Neuronal stem cell (in vitro differentiated cells): ENCODE measurements at regions not wholly inside any gene's neighbourhood (a gene's known extent, or its start where the extent isn't known, plus 50 kb on each side); places are given as distances from the start of the nearest gene placed in this dataset.

Source experiments
- DNase-seq: peaks from one replicate; pipeline ENCODE4 v3.0.0-alpha.2; 2013; ENCODE audit warnings: low spot score
- H2AFZ ChIP-seq: one replicate; pipeline ENCODE4 v1.6.1; 2013; ENCODE audit warnings: mild to moderate bottlenecking, low read length, inconsistent platforms
- H2AK5ac ChIP-seq: 2 replicates; pipeline ENCODE4 v1.6.1; 2013; ENCODE audit warnings: low read depth, mild to moderate bottlenecking, inconsistent platforms, low read length, moderate library complexity, mixed read lengths
- H2BK120ac ChIP-seq: 2 replicates; pipeline ENCODE4 v1.6.1; 2013; ENCODE audit warnings: low read depth, mild to moderate bottlenecking, inconsistent platforms, low read length, moderate library complexity, mixed read lengths
- H2BK12ac ChIP-seq: one replicate; pipeline ENCODE4 v1.6.1; 2013; ENCODE audit warnings: low read length, inconsistent platforms
- H2BK15ac ChIP-seq: 2 replicates; pipeline ENCODE4 v1.6.1; 2013; ENCODE audit warnings: mild to moderate bottlenecking, low read length, inconsistent platforms, mixed read lengths
- H2BK5ac ChIP-seq: one replicate; pipeline ENCODE4 v1.6.1; 2013; ENCODE audit warnings: inconsistent platforms, mild to moderate bottlenecking, low read length, moderate library complexity
- H3K14ac ChIP-seq: one replicate; pipeline ENCODE4 v1.6.1; 2013; ENCODE audit warnings: low read length, inconsistent platforms
- H3K18ac ChIP-seq: 2 replicates; pipeline ENCODE4 v1.6.1; 2013; ENCODE audit warnings: low read length, inconsistent platforms
- H3K23ac ChIP-seq: 2 replicates; pipeline ENCODE4 v1.6.1; 2013; ENCODE audit warnings: low read depth, mild to moderate bottlenecking, mixed read lengths, low read length, inconsistent platforms; ENCODE audit not compliant: poor library complexity
- H3K27ac ChIP-seq: replicated peaks from 3 replicates; pipeline ENCODE4 v1.5.1; 2013; ENCODE audit warnings: low read length, inconsistent platforms
- H3K27me3 ChIP-seq, 3 experiments: 2 replicates each; pipeline ENCODE4 v1.6.1; 2013; ENCODE audit warnings: low read length in 3 of 3, mild to moderate bottlenecking in 2 of 3, inconsistent platforms in 1 of 3, low read depth in 1 of 3, mixed read lengths in 1 of 3, moderate library complexity in 1 of 3; ENCODE audit not compliant: control insufficient read depth in 3 of 3, insufficient read depth in 3 of 3
- H3K36me3 ChIP-seq, 2 donors: replicated peaks in 1 of 2; 2 replicates each; pipeline ENCODE4 v1.6.1; 2013; ENCODE audit warnings: low read length in 2 of 2; ENCODE audit not compliant: control insufficient read depth in 2 of 2, insufficient read depth in 2 of 2
- H3K4ac ChIP-seq: 2 replicates; pipeline ENCODE4 v1.6.1; 2013; ENCODE audit warnings: inconsistent platforms, mild to moderate bottlenecking, low read length, moderate library complexity
- H3K4me1 ChIP-seq, 2 donors: 1 replicate in 1 of 2; 2 replicates in 1 of 2; pipeline ENCODE4 v1.6.1; 2013; ENCODE audit warnings: low read length in 2 of 2, low read depth in 1 of 2; ENCODE audit not compliant: control insufficient read depth in 2 of 2, insufficient read depth in 1 of 2
- H3K4me2 ChIP-seq: one replicate; pipeline ENCODE4 v1.6.1; 2013; ENCODE audit warnings: mild to moderate bottlenecking, low read length, inconsistent platforms; ENCODE audit not compliant: insufficient read depth, poor library complexity, severe bottlenecking
- H3K4me3 ChIP-seq, 2 donors: 2 replicates each; pipeline ENCODE4 v1.5.1; 2013; ENCODE audit warnings: low read length in 2 of 2, mild to moderate bottlenecking in 2 of 2, inconsistent platforms in 1 of 2, moderate library complexity in 1 of 2
- H3K79me1 ChIP-seq: one replicate; pipeline ENCODE4 v1.6.1; 2013; ENCODE audit warnings: low read depth, mild to moderate bottlenecking, inconsistent platforms, low read length, moderate library complexity
- H3K9ac ChIP-seq: one replicate; pipeline ENCODE4 v1.6.1; 2013; ENCODE audit warnings: mild to moderate bottlenecking, low read depth, low read length, inconsistent platforms; ENCODE audit not compliant: poor library complexity
- H3K9me3 ChIP-seq, 2 donors: replicated peaks in 1 of 2; 2 replicates each; pipeline versions ENCODE3 to v1.6.1; 2013; ENCODE audit warnings: low read length in 2 of 2, mild to moderate bottlenecking in 2 of 2, inconsistent platforms in 1 of 2, low read depth in 1 of 2, mixed read lengths in 1 of 2, moderate library complexity in 1 of 2; ENCODE audit not compliant: control insufficient read depth in 2 of 2, insufficient read depth in 1 of 2
- H4K8ac ChIP-seq: one replicate; pipeline ENCODE4 v1.6.1; 2013; ENCODE audit warnings: low read depth, mild to moderate bottlenecking, inconsistent platforms, low read length, moderate library complexity
- H4K91ac ChIP-seq: one replicate; pipeline ENCODE4 v1.6.1; 2013; ENCODE audit warnings: low read length, low read depth, mild to moderate bottlenecking, inconsistent platforms; ENCODE audit not compliant: poor library complexity
- WGBS, 2 donors: extraction: QIAGEN DNeasy Blood & Tissue Kit; methylation state at CpG; one replicate each; pipeline ENCODE4 v1.1.7; 2013; ENCODE audit warnings: missing lambda C conversion rate in 2 of 2, mixed read lengths in 1 of 2; ENCODE audit not compliant: insufficient read length in 2 of 2, insufficient replicate concordance in 1 of 2; ENCODE audit errors: extremely low coverage in 2 of 2; 5-methylcytosine and 5-hydroxymethylcytosine counted together

DNA sequence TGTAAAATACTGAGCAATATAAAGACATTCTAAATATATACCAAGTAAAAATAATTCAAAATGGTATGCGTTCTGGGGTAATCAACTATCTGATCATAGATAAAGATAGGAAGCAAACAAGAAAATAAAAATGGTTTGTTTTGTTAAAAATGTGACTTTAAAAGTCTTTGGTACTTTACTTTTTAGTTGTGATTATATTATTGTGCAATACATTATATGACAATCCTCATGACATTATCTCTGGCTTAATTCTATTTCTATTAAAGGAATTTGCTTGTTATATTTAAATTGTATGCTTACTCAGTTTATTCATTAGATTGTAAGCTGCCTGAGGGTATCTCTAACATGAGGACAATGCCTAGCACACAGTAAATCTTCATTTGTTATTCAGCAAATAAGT, 477.9 kb downstream of the TMEM38B start:
- Histone ChIP-seq H2BK120ac (no peak overlapping the region), H3K18ac (no peak overlapping the region), H2BK15ac (no peak overlapping the region), H4K8ac (no peak overlapping the region), H3K4me3 (no peak overlapping the region), H3K4me1 (no peaks in the 10 kb centered on the region), H4K91ac (no peak overlapping the region), H3K36me3 (no peaks in the 10 kb centered on the region), H2AFZ (no peak overlapping the region), H3K14ac (no peak overlapping the region), H3K23ac (no peak overlapping the region), H3K4ac (no peak overlapping the region), H3K4me2 (no peak overlapping the region), H3K79me1 (no peaks in the 10 kb centered on the region), H2AK5ac (no peak overlapping the region), H3K9me3 (no peaks in the 10 kb centered on the region), H2BK5ac (no peak overlapping the region), H3K9ac (no peak overlapping the region), H3K27ac (no peak overlapping the region), H3K27me3 (no peaks in the 10 kb centered on the region), H2BK12ac (no peak overlapping the region)
- no peak for DNase-seq
- whole genome bisulfite sequencing, 2 donors = no CpG with 5 or more reads among the region's 1 CpG

DNA sequence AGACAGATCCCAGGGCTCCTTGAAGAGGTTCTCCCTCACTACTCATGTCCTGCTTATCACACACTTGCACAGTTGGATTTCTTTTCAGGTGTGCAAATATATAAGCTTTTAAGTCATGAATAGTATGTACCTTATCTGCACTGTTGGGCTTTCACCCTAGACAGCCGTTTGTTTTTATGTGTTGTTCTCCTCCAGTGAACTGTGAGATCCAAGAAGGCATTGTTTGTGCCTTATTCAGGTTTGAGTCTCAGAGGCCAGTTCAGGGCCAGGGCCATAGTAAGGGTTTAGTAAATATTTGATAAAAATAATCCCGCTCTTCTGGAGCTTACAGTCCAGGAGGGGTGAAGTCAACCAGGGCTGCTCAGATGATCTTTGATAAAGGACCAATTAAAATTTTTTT, 480.0 kb downstream of the TMEM38B start:
- no peak overlapping the region for H3K27ac ChIP-seq
- H3K23ac ChIP-seq = no peak overlapping the region
- no peak overlapping the region for H3K9ac ChIP-seq
- no peaks in the 10 kb centered on the region for H3K79me1 ChIP-seq
- H3K4ac ChIP-seq = no peak overlapping the region
- H2AFZ ChIP-seq = no peak overlapping the region
- H3K36me3 ChIP-seq = no peaks in the 10 kb centered on the region
- no peaks in the 10 kb centered on the region for H3K27me3 ChIP-seq
- no peak overlapping the region for H2BK120ac ChIP-seq
- no peak overlapping the region for H2BK12ac ChIP-seq
- H3K4me3 ChIP-seq = no peak overlapping the region
- H3K14ac ChIP-seq = no peak overlapping the region
- no peak overlapping the region for H4K91ac ChIP-seq
- H2BK5ac ChIP-seq = no peak overlapping the region
- H2AK5ac ChIP-seq = no peak overlapping the region
- no peak overlapping the region for H3K18ac ChIP-seq
- no peak overlapping the region for H4K8ac ChIP-seq
- no CpG with 5 or more reads among the region's 2 CpGs for WGBS, 2 donors
- no peak for DNase-seq
- no peak overlapping the region for H3K4me2 ChIP-seq
- H3K4me1 ChIP-seq = no peaks in the 10 kb centered on the region
- H3K9me3 ChIP-seq = no peaks in the 10 kb centered on the region
- H2BK15ac ChIP-seq = no peak overlapping the region

DNA sequence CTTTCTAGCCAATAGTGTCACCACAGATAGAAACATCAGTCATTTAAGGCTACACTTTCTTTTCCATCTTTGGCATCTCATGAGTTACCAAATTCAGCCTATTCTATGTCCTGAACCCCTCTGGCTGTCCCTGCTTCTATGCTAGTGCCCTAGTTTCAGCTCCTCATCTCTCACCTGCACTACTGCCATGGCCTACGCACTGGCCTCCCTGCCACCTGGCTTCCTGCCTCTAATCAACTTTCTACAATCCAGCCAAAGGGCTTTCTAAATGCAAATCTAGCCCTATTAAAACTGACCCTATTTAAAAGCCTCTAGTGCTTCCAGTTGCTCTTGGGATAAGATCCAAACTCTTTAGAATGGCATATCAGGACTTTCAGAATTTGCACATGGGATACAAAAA, 482.9 kb downstream of the TMEM38B start:
- Histone ChIP-seq H2BK120ac (no peak overlapping the region), H4K8ac (no peak overlapping the region), H2BK12ac (no peak overlapping the region), H2AFZ (no peak overlapping the region), H3K4me2 (no peak overlapping the region), H2BK15ac (no peak overlapping the region), H3K9me3 (no peaks in the 10 kb centered on the region), H3K27ac (no peak overlapping the region), H3K27me3 (no peaks in the 10 kb centered on the region), H3K14ac (no peak overlapping the region), H3K36me3 (no peaks in the 10 kb centered on the region), H2BK5ac (no peak overlapping the region), H3K18ac (no peak overlapping the region), H4K91ac (no peak overlapping the region), H3K79me1 (no peaks in the 10 kb centered on the region), H3K4me1 (no peaks in the 10 kb centered on the region), H3K23ac (no peak overlapping the region), H3K4ac (no peak overlapping the region), H3K9ac (no peak overlapping the region), H3K4me3 (no peak overlapping the region), H2AK5ac (no peak overlapping the region)
- no peak for DNase-seq
- WGBS, 2 donors = no CpG with 5 or more reads among the region's 1 CpG

DNA sequence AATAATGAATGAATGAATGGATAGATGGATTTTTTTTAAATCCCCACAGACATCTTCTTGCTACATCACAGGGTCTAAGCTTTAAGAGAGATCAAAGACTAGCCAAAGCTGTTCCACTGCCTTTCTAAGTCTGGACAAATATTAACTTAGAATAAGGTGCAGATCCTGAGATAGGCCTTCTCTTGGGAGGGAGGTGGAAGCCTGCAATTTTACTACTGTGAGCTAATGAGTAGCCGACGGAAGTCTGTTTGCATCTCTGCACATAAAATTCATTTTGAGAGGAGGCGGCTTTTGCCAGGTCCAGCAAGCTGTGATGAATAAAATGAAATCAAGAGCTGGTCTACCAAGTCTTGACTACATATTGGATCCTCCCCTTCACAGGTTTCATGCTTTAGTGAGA, 484.9 kb downstream of the TMEM38B start:
- H3K4me1 ChIP-seq = no peaks in the 10 kb centered on the region
- no peak for DNase-seq
- H4K8ac ChIP-seq = no peak overlapping the region
- no peak overlapping the region for H2BK15ac ChIP-seq
- no peak overlapping the region for H3K23ac ChIP-seq
- no peak overlapping the region for H2BK12ac ChIP-seq
- H3K4ac ChIP-seq = no peak overlapping the region
- no peak overlapping the region for H3K9ac ChIP-seq
- H3K27me3 ChIP-seq = no peaks in the 10 kb centered on the region
- WGBS, 2 donors = no CpG with 5 or more reads among the region's 3 CpGs
- no peak overlapping the region for H2BK5ac ChIP-seq
- H3K27ac ChIP-seq = no peak overlapping the region
- no peak overlapping the region for H2AK5ac ChIP-seq
- no peak overlapping the region for H4K91ac ChIP-seq
- H3K79me1 ChIP-seq = no peaks in the 10 kb centered on the region
- H3K4me3 ChIP-seq = no peak overlapping the region
- H3K18ac ChIP-seq = no peak overlapping the region
- no peaks in the 10 kb centered on the region for H3K9me3 ChIP-seq
- no peak overlapping the region for H3K4me2 ChIP-seq
- no peaks in the 10 kb centered on the region for H3K36me3 ChIP-seq
- no peak overlapping the region for H3K14ac ChIP-seq
- H2AFZ ChIP-seq = peak overlapping the region; percentile 74
- no peak overlapping the region for H2BK120ac ChIP-seq
